HAP-1 (cell line): ENCODE measurements at regions not wholly inside any gene's neighbourhood (a gene's known extent, or its start where the extent isn't known, plus 50 kb on each side); places are given as distances from the start of the nearest gene placed in this dataset.

ENCODE experiments used
- DNase-seq, 2 experiments: peaks; one replicate each; pipeline ENCODE4 v3.0.0-alpha.2; 2016 to 2020; ENCODE audit warnings: low spot score in 2 of 2
- H3K27me3 ChIP-seq: fragments of 250-450 bp; sonication (Bioruptor Pico); 2 replicates; pipeline ENCODE4 v1.5.1; 2020; ENCODE audit warnings: low read depth, mild to moderate bottlenecking, moderate library complexity
- H3K36me3 ChIP-seq: fragments of 250-450 bp; sonication (Bioruptor Pico); replicated peaks from 2 replicates; pipeline ENCODE4 v1.5.1; 2020; ENCODE audit warnings: mild to moderate bottlenecking
- H3K4me1 ChIP-seq: fragments of 250-450 bp; sonication (Bioruptor Pico); 2 replicates; pipeline ENCODE4 v1.5.1; 2020; ENCODE audit warnings: mild to moderate bottlenecking
- H3K4me3 ChIP-seq: fragments of 250-450 bp; sonication (Bioruptor Pico); 2 replicates; pipeline ENCODE4 v1.5.1; 2020; ENCODE audit warnings: mild to moderate bottlenecking, moderate library complexity
- H3K9me3 ChIP-seq: fragments of 250-450 bp; sonication (Bioruptor Pico); 2 replicates; pipeline ENCODE4 v1.5.1; 2020; ENCODE audit warnings: mild to moderate bottlenecking, moderate library complexity
- in situ Hi-C: fragments of 300-500 bp; cut with MboI; formaldehyde crosslinking; loops from 3 replicates; pipeline ENCODE4 v1.14.3; 2020; ENCODE audit warnings: low sequenced_read_pairs, inconsistent platforms, mixed read lengths

- no peak for DNase-seq
- no peak overlapping the region for H3K4me3 ChIP-seq
- no peaks in the 10 kb centered on the region for H3K4me1 ChIP-seq
- in situ Hi-C loops, result loop anchor here (25.0 kb wide), 1 partner anchor 840 kb away; no protein-coding TSS in a partner anchor
- 0 out of 2 replicates have a peak, but pooled peaks cover 8% of the 10 kb centered on the region for H3K27me3 ChIP-seq
- H3K36me3 ChIP-seq, result no peaks in the 10 kb centered on the region
- no peaks in the 10 kb centered on the region for H3K9me3 ChIP-seq
These were observed 318.4 kb upstream of the OBI1 start for GRCh38 chr13:78977311-78977710.

GRCh38 chr13:78976696-78977095, 317.7 kb upstream of the OBI1 start:
- in situ Hi-C loops, result loop anchor here (25.0 kb wide), 1 partner anchor 839 kb away; no protein-coding TSS in a partner anchor
- no peak for DNase-seq
- Histone ChIP-seq H3K4me1 (no peaks in the 10 kb centered on the region), H3K36me3 (no peaks in the 10 kb centered on the region), H3K9me3 (no peaks in the 10 kb centered on the region), H3K27me3 (0 out of 2 replicates have a peak, but pooled peaks cover 2% of the 10 kb centered on the region), H3K4me3 (no peak overlapping the region)

GRCh38 chr13:78972561-78972960, 313.6 kb upstream of the OBI1 start:
- DNase-seq, result no peak
- Histone ChIP-seq H3K4me3 (no peak overlapping the region), H3K27me3 (no peaks in the 10 kb centered on the region), H3K4me1 (no peaks in the 10 kb centered on the region), H3K36me3 (no peaks in the 10 kb centered on the region), H3K9me3 (no peaks in the 10 kb centered on the region)
- in situ Hi-C loops, result no loop called here

- H3K27me3 ChIP-seq, result no peaks in the 10 kb centered on the region
- H3K36me3 ChIP-seq, result no peaks in the 10 kb centered on the region
- in situ Hi-C loops, result no loop called here
- H3K9me3 ChIP-seq, result no peaks in the 10 kb centered on the region
- no peaks in the 10 kb centered on the region for H3K4me1 ChIP-seq
- no peak for DNase-seq
- H3K4me3 ChIP-seq, result no peak overlapping the region
These were observed 312.5 kb upstream of the OBI1 start for GRCh38 chr13:78971355-78972025.

- Histone ChIP-seq H3K27me3 (peaks cover 3% of the 10 kb centered on the region; the same call in 1 of the 2 replicates), H3K9me3 (no peaks in the 10 kb centered on the region), H3K4me3 (no peak overlapping the region), H3K4me1 (no peaks in the 10 kb centered on the region), H3K36me3 (no peaks in the 10 kb centered on the region)
- in situ Hi-C loops, result no loop called here
- DNase-seq, result no peak
These were observed 301.9 kb upstream of the OBI1 start for GRCh38 chr13:78960881-78961280.

- no peaks in the 10 kb centered on the region for H3K9me3 ChIP-seq
- no peak for DNase-seq
- no peaks in the 10 kb centered on the region for H3K4me1 ChIP-seq
- H3K27me3 ChIP-seq, result no peaks in the 10 kb centered on the region
- no peak overlapping the region for H3K4me3 ChIP-seq
- H3K36me3 ChIP-seq, result no peaks in the 10 kb centered on the region
- in situ Hi-C loops, result no loop called here
These were observed 299.1 kb upstream of the OBI1 start for GRCh38 chr13:78958006-78958405.

GRCh38 chr13:78940455-78941130, 281.6 kb upstream of the OBI1 start:
- in situ Hi-C loops, result no loop called here
- Histone ChIP-seq H3K4me3 (no peak overlapping the region), H3K9me3 (no peaks in the 10 kb centered on the region)

GRCh38 chr13:78934336-78934735, 275.4 kb upstream of the OBI1 start:
- in situ Hi-C loops, result no loop called here
- Histone ChIP-seq H3K36me3 (no peaks in the 10 kb centered on the region), H3K4me3 (no peak overlapping the region), H3K27me3 (no peaks in the 10 kb centered on the region), H3K9me3 (no peaks in the 10 kb centered on the region), H3K4me1 (no peaks in the 10 kb centered on the region)
- no peak for DNase-seq

More at GRCh38 chr13:78940455-78941130, 281.6 kb upstream of the OBI1 start:
- Histone ChIP-seq H3K36me3 (no peaks in the 10 kb centered on the region), H3K4me1 (no peaks in the 10 kb centered on the region), H3K27me3 (no peaks in the 10 kb centered on the region)
- DNase-seq, result no peak

- Histone ChIP-seq H3K9me3 (no peaks in the 10 kb centered on the region), H3K27me3 (no peaks in the 10 kb centered on the region), H3K4me1 (no peaks in the 10 kb centered on the region), H3K4me3 (no peak overlapping the region), H3K36me3 (no peaks in the 10 kb centered on the region)
- no peak for DNase-seq
- in situ Hi-C loops, result no loop called here
These were observed 256.1 kb upstream of the OBI1 start for GRCh38 chr13:78915015-78915414.

- DNase-seq, result no peak
- Histone ChIP-seq H3K4me1 (no peaks in the 10 kb centered on the region), H3K4me3 (no peak overlapping the region), H3K27me3 (no peaks in the 10 kb centered on the region), H3K36me3 (no peaks in the 10 kb centered on the region), H3K9me3 (no peaks in the 10 kb centered on the region)
- in situ Hi-C loops, result no loop called here
These were observed 254.7 kb upstream of the OBI1 start for GRCh38 chr13:78913656-78914055.

- Histone ChIP-seq H3K9me3 (no peaks in the 10 kb centered on the region), H3K36me3 (no peaks in the 10 kb centered on the region), H3K4me3 (no peak overlapping the region), H3K4me1 (no peaks in the 10 kb centered on the region), H3K27me3 (no peaks in the 10 kb centered on the region)
- in situ Hi-C loops, result no loop called here
- DNase-seq, result no peak
These were observed 251.2 kb upstream of the OBI1 start for GRCh38 chr13:78910147-78910546.

GRCh38 chr13:78909276-78909675, 250.3 kb upstream of the OBI1 start:
- no peaks in the 10 kb centered on the region for H3K9me3 ChIP-seq
- in situ Hi-C loops, result no loop called here
- H3K27me3 ChIP-seq, result no peaks in the 10 kb centered on the region
- no peak for DNase-seq
- H3K4me3 ChIP-seq, result no peak overlapping the region
- no peaks in the 10 kb centered on the region for H3K4me1 ChIP-seq
- no peaks in the 10 kb centered on the region for H3K36me3 ChIP-seq

GRCh38 chr13:78907006-78907405, 248.1 kb upstream of the OBI1 start:
- no peak for DNase-seq
- in situ Hi-C loops, result no loop called here
- H3K4me3 ChIP-seq, result no peak overlapping the region
- H3K27me3 ChIP-seq, result no peaks in the 10 kb centered on the region
- no peaks in the 10 kb centered on the region for H3K9me3 ChIP-seq
- H3K4me1 ChIP-seq, result no peaks in the 10 kb centered on the region
- H3K36me3 ChIP-seq, result no peaks in the 10 kb centered on the region

- in situ Hi-C loops, result no loop called here
- no peaks in the 10 kb centered on the region for H3K36me3 ChIP-seq
- H3K27me3 ChIP-seq, result no peaks in the 10 kb centered on the region
- DNase-seq, result no peak
- H3K9me3 ChIP-seq, result no peaks in the 10 kb centered on the region
- no peaks in the 10 kb centered on the region for H3K4me1 ChIP-seq
- H3K4me3 ChIP-seq, result no peak overlapping the region
These were observed 238.2 kb upstream of the OBI1 start for GRCh38 chr13:78897200-78897599.
